HG02970 (cell line): ENCODE measurements at regions not wholly inside any gene's neighbourhood (a gene's known extent, or its start where the extent isn't known, plus 50 kb on each side); places are given as distances from the start of the nearest gene placed in this dataset.

Experiments
- ATAC-seq: cut with Tn5 transposase; IDR thresholded peaks from one replicate; pipeline ENCODE4 v1.9.1; 2021; ENCODE audit warnings: mild to moderate bottlenecking, moderate library complexity, moderate number of reproducible peaks; ENCODE audit not compliant: unreplicated experiment, low FRiP score

DNA sequence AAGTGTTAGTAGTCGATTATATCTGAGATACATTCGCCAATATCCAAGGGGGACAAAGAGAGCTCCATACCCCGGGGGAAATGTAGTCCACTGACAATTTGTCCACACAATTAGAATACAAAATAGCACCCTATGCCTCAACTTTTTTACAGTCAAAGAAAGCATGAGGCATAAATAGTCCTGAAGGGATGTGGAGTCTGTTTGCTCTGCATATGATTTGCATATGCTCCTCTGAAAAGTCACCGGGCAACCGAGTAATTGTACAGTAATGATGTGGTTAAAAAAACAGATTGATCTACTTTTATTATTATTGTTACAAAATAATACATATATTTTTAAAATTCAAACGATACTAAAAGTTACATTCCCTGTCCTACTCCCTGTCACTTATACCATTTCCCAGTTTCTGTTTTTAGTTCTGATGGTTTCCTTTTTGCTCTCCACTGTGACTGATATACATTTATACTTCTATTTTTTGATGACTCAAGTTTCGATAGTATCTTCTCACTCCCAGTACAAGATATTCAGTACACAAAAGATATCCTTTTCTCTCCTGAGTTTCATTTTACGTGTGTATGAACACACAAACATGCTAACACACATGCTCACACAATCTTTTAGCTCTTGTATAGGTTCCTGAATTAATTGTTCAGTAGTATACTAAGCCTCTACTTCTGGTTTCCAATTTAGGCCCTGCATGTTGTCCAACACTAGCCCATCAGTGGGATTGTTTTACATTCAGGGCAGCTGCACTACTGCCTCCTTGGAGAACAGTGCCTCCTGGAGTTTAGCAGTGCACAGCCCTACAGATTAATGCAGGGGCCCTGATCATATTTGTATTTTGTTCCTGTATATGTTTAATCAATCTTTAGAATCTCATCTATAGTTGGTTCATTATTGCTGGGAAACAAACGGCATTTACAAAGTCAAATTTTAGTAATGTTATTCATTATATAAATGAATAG, 130.9 kb downstream of the TES start:
- no peak for ATAC-seq

GRCh38 chr7:116342125-116342524, 131.8 kb downstream of the TES start:
- ATAC-seq: no peak

DNA sequence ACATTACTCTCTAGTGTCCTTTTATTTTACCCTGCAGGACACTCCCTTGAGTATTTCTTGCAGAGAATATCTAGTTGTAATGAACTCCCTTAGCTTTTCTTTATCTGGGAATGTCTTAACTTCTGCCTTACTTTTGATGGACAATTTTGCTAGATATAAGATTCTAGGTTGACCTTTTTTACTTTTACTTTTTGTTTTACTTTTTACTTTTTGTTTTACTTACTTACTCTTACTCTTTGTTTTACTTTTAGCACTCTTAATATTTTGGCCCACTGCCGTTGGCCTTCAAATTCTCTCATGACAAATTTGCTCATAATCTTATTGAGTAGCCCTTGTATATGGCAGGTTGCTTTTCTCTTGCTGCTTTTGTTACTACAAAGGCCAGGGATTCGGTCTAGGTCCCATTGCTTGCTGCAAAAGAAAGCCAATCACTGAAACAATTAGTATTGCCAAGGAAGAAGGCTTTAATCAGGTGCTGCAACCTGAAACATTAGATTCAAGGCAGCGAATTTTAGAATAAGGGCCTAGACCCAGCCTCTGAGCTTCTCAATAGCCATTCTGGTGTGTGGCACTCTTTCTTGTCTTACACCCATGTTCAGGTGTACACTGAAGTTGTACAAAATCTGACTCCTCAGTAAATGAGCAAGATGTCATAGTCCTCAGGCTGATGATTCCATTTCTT, 137.0 kb downstream of the TES start:
- no peak for ATAC-seq

- no peak for ATAC-seq
Measured at GRCh38 chr7:116348346-116348745, 138.0 kb downstream of the TES start.

- no peak for ATAC-seq
Measured at GRCh38 chr7:116351966-116352365, 141.6 kb downstream of the TES start.

DNA sequence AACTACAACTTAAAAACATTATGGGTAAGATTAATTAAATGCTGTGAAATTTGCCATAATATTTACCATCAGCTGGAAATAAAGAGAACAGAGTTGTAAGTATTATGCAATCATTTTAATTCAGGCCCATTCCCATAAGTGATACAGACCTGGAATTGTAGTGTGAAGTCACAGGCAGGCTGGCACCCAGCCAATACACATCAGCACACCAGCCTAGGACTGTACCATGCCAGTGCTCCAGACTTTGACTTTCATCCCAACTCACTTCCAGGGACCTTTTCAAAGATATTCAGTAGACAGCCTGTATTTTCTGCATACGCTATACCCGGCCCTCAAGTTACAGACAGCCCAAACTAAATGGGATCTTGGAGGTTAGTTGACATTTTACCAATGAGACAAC, 143.3 kb downstream of the TES start:
- no peak for ATAC-seq

DNA sequence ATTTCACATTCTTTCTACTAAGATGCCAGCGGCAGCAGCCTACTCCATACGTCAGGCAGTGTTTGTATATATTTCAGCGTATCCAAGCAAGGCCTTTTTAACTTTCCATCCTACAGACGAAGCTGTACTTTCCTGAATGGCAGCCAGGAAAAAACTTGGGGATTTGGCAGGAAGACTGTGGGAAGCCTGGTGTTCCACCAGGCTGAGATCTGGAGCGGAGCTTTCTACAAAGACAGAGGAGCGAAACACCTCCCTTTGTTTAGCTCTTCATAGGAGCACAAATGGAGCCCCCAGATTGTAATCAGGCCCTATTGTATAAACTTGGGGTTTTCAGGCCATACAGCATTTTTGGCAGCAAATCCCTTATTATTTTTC, 143.8 kb downstream of the TES start:
- no peak for ATAC-seq

- ATAC-seq: no peak
Measured at GRCh38 chr7:116354546-116355423, 144.4 kb downstream of the TES start.

GRCh38 chr7:116355424-116355765, 144.1 kb upstream of the CAV2 start:
- ATAC-seq: no peak

GRCh38 chr7:116356333-116356965, 143.1 kb upstream of the CAV2 start:
- ATAC-seq: no peak

DNA sequence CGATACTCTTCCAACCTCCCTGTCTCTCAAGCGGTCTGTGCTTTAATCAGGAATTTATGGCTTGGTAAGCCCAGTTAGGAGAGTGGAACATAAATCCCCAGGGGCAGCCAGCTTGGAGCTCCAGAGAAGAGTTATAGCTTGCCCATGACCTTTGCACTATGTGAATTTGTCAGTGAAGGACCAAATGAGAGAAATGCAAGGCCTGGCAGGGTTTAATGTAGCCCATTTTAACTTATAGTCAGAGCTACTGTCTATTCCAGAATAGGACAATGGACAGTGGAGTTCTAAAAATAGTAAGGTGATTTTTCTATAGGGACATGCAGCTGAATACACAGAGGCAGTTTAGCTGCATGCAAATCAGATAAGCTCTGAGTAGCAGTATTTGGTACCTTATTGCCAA, 142.6 kb upstream of the CAV2 start:
- ATAC-seq: no peak

- no peak for ATAC-seq
Measured at GRCh38 chr7:116357781-116358670, 141.5 kb upstream of the CAV2 start.

DNA sequence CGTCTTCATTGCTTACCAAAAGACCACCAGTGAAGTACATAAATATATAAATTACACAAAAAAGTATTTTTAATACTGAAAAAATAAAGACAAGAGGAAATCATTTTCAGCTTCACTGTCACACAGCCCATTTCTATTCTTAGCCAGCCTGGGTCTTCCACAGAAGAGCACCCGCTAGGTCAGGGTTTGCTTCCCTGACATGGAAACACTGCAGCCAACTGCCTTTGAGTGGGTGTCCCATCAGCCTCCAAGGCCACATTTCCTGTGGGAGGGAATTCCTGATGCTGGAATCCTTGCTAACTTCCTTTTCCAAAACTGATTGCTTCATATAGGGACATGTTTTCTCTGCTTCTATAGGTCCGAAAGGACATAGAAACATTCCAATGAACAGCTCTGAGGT, 137.8 kb upstream of the CAV2 start:
- ATAC-seq: no peak

DNA sequence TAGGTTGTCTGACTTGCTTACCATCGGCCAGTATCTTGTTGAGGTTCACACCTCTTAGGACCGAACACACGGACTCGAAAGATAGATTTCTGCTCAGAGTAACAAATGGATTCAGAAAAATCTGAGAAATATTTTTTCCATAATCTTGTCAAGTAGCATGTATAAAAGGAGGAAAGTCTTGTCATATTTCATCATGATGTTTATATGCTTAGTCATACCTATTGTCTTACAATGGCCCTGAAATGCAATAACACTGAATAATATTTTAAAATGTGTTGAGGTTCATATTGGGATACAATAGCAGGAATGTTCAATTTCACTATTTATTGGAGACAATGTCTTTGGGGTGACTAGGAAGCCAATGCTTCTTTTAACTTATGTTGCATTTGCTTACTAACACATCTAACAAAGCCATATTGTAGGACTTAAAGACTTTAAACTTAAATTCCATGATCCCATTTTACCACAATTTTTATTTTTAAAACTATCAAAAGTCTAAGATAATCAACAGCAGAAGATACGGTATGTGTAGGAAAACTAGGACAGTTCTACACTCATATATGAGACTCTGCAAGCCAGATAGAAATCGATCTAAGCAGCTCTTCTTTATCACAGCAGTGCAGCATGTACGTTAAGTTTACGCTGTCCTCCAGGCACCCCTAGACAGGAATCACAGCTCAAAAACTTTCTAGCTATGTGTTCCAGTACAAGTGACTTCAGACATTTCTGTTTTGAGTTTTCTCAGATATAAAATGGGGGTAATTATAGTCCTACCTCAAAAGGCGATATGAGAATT, 135.7 kb upstream of the CAV2 start:
- ATAC-seq: no peak

- ATAC-seq: no peak
Measured at GRCh38 chr7:116364469-116364868, 135.1 kb upstream of the CAV2 start.

DNA sequence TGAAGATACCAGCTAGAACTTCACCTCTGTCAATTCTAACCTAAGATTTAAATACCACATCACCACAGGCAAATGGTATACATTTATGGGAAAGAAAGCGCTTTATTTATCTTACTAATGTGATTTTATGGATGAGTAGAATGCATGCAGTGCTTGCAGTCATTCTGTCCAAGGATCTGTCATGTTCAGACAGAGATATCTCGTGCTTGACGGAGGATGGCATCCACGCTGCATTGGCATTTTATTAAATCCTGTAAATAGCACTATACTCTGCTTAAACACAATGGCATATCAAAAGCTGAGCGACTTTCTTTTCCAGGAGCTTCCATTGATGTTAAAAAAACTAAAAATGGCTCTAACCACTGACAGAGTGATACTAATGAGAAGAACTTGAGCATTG, 133.7 kb upstream of the CAV2 start:
- no peak for ATAC-seq

DNA sequence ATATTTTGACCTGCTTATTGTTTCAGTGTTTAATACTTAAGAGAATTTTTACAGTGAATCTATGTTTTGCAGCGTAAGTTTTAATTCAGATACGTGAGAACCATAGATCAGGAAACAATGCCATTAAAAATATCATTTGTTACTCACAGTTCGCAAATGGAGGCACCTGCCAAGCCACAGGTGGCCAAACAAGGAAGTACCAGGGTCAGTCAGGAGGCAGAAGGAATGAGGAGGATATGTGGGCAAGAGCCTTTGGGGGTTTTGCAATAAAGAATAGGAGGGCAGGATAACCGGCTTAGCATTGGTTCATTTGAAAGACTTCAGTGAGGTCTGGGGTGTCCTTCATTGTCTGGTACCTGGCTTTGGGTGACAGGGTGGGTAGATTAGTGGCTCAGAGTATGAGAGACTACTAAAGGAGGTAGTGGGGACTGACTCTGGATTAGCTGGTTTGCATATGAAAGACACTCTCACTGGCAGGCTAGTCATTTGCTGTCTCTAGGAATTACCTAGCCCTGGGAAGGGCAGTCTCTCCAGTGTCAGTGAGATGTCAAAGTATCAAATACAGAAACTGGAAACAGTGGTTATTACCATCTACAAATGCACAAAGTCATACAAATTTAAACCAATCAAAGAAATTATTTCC, 132.2 kb upstream of the CAV2 start:
- no peak for ATAC-seq

- no peak for ATAC-seq
Measured at GRCh38 chr7:116368965-116369364, 130.6 kb upstream of the CAV2 start.
